ENCODE measurements at regions not wholly inside any gene's neighbourhood (a gene's known extent, or its start where the extent isn't known, plus 50 kb on each side); places are given as distances from the start of the nearest gene placed in this dataset.

GRCh38 chr3:22239011-22239410 lies 488.0 kb upstream of the ZNF385D start:
- ATAC-seq, result no peak
- POLR2A ChIA-PET, result no interaction called here
- Histone ChIP-seq H4K20me1 (replicated peaks; ENCODE audit: control insufficient read depth, insufficient read depth, low read length) (no peaks in the 10 kb centered on the region), H3K4me2 (ENCODE audit: insufficient read depth, low read length) (no peak overlapping the region), H3K27ac (ENCODE audit: extremely low read depth, low read depth, low read length) (no peak overlapping the region), H3K4me3 (no peak overlapping the region), H2AFZ (ENCODE audit: low read depth, low read length) (no peak overlapping the region), H3K9me1 (ENCODE audit: control insufficient read depth, insufficient read depth, low read length) (no peaks in the 10 kb centered on the region), H3K79me2 (ENCODE audit: control insufficient read depth, insufficient read depth, low read length) (no peaks in the 10 kb centered on the region), H3K36me3 (ENCODE audit: control insufficient read depth, insufficient read depth, low read length) (no peaks in the 10 kb centered on the region), H3K9ac (ENCODE audit: insufficient read depth in 1 of 2, low read depth in 2 of 2, low read length in 2 of 2) (no peak overlapping the region), H3K4me1 (replicated peaks in 1 of 2; ENCODE audit: control insufficient read depth in 2 of 2, insufficient read depth in 2 of 2, low read length in 2 of 2) (no peaks in the 10 kb centered on the region), H3K27me3 (ENCODE audit: control insufficient read depth in 2 of 2, insufficient read depth in 2 of 2, low read length in 2 of 2) (no peaks in the 10 kb centered on the region), H3K9me3 (replicated peaks; ENCODE audit: control insufficient read depth, insufficient read depth, low read depth, low read length) (no peaks in the 10 kb centered on the region)
- no TSS peak for BruUV-seq (replicated peaks)
- in situ Hi-C loops (cut with MboI), result no loop called here
- no peak for FAIRE-seq
- DNase-seq (ENCODE audit: extremely low read depth in 1 of 4, low spot score in 3 of 4), result no peak
- TF ChIP-seq PHTF2 (CRISPR knock-in tag; IDR thresholded peaks at IDR 0.05) (no peak), ESRRB (CRISPR knock-in tag; IDR thresholded peaks at IDR 0.05; ENCODE audit: borderline replicate concordance) (no peak), ERF (CRISPR knock-in tag; IDR thresholded peaks at IDR 0.05) (no peak), KLF10 (CRISPR knock-in tag; IDR thresholded peaks at IDR 0.05) (no peak), NELFE (IDR thresholded peaks at IDR 0.05; ENCODE audit: insufficient read depth, insufficient read length) (no peak), ZNF75A (CRISPR knock-in tag; IDR thresholded peaks at IDR 0.05) (no peak), SMARCA5 (IDR thresholded peaks at IDR 0.05) (no peak), ZNF518B (CRISPR knock-in tag; IDR thresholded peaks at IDR 0.05) (no peak)
- intact Hi-C loops (cut with micrococcal nuclease), result no loop called here
- CTCF ChIA-PET (ENCODE audit: low intra/inter-chr PET ratio), result no interaction called here
- WGBS (ENCODE audit: insufficient coverage, low coverage, missing lambda C conversion rate), result 3% methylated on average over 4 of the region's 4 CpGs
